NOMO-1 treated with DMSO at 0.1 percent for 48 hours (cell line): ENCODE measurements at regions not wholly inside any gene's neighbourhood (a gene's known extent, or its start where the extent isn't known, plus 50 kb on each side); places are given as distances from the start of the nearest gene placed in this dataset.

Experiments used
- DNase-seq: peaks from one replicate; lab custom pipeline; 2025; ENCODE audit not compliant: unreplicated experiment; lab: John Stamatoyannopoulos, UW

GRCh38 chr4:187302457-187303150, 578.9 kb upstream of the FAT1 start:
- DNase-seq, result no peak

GRCh38 chr4:187304133-187304532, 580.5 kb upstream of the FAT1 start:
- no peak for DNase-seq

DNA sequence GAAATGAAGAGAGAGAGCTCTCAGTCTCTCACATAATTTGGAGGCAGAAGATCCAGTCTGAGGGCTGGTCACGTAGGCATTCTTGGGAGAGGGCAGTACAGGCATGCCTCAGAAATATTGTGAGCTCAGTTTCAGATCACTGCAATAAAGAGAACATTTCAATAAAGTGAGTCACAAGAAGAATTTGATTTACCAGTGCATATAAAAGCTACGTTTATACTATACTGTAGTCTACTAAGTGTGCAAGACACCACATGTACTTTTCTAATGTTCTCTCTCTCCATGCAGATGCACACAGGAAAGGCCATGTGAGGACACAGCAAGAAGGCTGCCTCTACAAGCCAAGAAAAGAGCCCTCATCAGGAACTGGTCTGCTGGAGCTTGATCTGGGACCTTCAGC, 583.5 kb upstream of the FAT1 start:
- no peak for DNase-seq

GRCh38 chr4:187309456-187309855, 585.8 kb upstream of the FAT1 start:
- DNase-seq, result no peak

- DNase-seq, result no peak
Observed at GRCh38 chr4:187312299-187312698, 588.6 kb upstream of the FAT1 start.

GRCh38 chr4:187317799-187318198, 594.1 kb upstream of the FAT1 start:
- no peak for DNase-seq

DNA sequence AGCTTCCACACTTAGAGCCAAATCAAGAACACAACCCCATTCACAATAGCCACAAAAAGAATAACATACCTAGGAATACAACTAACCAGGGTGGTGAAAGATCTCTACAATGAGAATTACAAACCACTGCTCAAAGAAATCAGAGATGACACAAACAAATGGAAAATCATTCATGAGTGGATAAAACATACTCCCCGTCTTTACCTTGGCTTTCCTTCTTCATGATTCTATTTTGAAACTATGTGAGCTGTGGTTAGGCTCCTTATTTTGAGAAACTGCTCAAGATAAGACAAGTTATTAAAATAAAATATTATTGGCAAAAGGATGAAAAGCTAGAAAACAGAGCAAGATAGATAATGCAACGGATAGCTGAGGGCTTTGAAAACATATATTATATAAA, 598.1 kb upstream of the FAT1 start:
- no peak for DNase-seq

DNA sequence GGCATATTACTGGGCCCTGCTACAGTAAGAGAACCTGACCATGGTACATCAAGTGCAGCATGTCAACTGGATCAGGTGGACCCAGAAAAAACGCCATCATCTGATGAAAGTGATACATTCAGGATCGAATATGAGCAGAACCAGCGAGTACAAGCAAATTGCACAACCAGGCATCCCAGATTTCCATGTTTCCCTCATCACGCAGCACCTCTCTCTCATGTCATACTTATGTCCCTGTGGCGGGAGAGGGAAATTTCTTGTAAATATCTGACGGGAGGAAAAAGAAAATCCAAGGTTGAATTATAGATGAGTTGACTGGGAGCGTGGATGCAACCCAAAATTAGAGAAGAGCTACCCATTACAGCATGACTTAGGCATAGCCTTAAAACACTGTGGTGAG, 608.5 kb upstream of the FAT1 start:
- DNase-seq, result no peak

GRCh38 chr4:187333151-187333550, 609.5 kb upstream of the FAT1 start:
- DNase-seq, result no peak

DNA sequence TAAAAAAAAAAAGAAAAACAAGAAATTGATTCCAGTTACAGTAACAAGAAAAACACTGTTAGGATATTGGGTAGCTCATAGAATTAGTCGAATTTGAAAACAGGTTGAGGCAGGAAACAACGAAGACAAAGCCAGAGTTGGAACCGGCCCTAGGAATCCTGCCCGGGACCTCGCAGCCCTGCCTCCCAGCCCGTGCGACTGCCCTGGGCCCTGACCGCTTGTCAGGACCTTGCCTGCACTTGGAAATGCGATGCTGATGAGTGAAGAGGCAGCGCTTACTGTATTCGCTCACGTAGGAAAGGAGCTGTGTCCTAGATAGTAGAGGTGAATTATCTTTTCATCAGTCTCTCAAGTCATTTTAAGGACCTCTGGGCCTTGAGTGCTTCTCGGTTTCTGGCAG, 611.7 kb upstream of the FAT1 start:
- DNase-seq, result no peak

DNA sequence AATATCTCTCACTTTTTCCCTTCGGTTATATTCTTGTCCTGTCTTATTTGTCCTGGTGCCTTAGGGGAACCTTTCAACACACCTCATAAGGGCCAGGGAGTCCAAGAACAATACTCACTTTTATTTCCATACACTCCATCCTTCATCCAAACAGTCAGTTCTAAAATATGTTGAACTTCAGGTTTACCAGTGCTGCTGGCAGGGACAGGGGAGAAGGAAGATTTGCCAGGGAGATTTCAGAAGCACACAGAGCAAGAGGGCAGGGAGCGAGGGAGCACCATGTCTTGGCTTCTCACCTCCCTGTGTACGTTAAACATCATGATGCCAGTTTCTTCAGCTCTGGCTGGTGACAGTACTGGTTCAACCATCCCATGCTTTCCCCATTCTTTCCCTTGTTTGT, 631.1 kb upstream of the FAT1 start:
- DNase-seq, result no peak

DNA sequence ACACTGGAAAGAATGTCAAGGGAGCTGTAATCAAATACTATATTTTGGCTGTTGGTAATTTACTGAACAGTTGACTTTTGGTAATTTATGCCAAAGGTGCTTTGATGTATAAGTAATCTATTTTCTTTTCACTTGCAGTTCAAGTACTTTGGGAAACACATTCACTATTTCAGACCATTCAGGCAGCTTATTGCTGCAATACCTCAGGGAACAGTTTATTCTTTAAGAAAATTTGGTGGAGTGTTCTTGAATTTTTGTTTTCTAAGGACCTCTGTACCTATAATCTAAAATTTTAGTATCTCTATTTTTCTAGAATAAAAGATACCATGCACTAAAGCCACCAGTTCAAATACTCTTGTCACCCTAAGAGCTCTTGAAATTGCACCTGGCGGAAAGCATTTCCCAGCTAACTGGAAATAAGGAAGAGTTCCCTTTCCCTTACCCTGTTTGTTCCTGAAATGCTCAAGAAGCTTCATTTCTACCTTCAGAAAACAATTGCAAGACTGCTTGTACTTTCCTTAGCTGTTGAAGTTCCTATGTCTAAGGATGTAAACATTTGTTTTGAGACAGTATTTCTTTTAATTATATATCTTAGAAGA, 633.5 kb upstream of the FAT1 start:
- no peak for DNase-seq

DNA sequence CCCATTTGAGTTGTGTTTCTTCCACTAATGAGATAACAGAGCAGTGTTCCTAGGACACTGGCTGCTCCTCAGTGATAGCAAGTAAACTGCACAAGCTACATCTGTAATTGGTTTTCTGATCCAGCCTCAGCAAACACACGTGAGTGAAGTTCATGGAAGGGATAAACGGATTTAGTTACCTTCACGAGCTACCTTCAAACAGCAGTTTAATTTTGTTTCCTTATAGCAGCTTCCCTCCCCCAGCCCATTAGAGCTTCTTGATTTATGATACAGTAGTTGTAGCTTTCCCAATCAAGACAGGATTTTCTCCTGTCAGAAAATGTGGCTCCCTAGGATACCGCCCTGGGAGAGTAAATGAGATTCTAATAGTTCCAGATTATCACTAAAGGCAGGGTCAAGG, 634.2 kb upstream of the FAT1 start:
- no peak for DNase-seq

- no peak for DNase-seq
Observed at GRCh38 chr4:187362937-187363857, 632.4 kb upstream of the ZFP42 start.

GRCh38 chr4:187364401-187364800, 631.2 kb upstream of the ZFP42 start:
- DNase-seq, result no peak

GRCh38 chr4:187364851-187365250, 630.7 kb upstream of the ZFP42 start:
- DNase-seq, result no peak

- DNase-seq, result no peak
Observed at GRCh38 chr4:187366530-187366929, 629.0 kb upstream of the ZFP42 start.

DNA sequence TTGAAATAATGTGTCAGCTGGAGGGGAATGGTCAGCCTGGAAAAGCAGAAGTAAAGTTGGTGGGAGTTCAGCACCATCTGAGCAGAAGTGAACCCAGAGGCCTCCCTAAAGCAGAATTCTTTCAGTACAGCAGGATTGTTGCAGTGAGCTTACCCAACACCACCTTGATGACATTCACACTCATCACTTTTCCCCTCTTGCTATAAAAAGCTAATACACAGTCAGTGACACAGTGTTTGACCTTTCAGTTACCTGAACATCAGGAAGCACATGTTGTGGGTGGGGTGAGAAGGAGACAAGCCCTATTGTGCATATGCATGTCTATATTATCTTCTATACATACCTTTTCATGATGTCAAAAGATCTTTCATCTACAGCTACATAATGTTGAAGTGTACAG, 624.7 kb upstream of the ZFP42 start:
- no peak for DNase-seq

GRCh38 chr4:187378441-187378840, 617.1 kb upstream of the ZFP42 start:
- no peak for DNase-seq

GRCh38 chr4:187380181-187380581, 615.4 kb upstream of the ZFP42 start:
- no peak for DNase-seq

DNA sequence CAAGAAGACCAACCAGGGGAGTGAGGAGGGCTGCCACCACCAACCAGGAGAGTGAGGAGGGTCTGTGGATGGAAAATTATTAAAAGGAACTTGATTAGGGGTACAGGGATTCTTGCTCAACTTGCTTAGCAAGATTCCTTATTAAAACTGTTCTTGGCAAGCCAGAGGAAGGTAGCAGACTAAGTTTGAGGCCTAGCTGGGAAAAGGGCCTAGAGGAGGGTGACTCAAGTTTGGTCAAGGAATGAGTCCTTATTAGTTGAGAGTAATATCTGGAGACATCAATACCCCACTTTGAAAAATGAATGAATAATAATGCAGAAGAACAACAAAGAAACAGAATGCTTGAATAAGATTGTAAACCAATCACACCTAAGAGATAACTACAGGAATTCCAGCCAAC, 612.4 kb upstream of the ZFP42 start:
- no peak for DNase-seq

GRCh38 chr4:187387739-187388138, 607.8 kb upstream of the ZFP42 start:
- no peak for DNase-seq
